Mucosa of rectum (tissue), 2 donors: ENCODE measurements at regions not wholly inside any gene's neighbourhood (a gene's known extent, or its start where the extent isn't known, plus 50 kb on each side); places are given as distances from the start of the nearest gene placed in this dataset.

Experiments
- H3K27ac ChIP-seq, 2 donors: one replicate each; pipeline ENCODE4 v1.7.0; 2013; ENCODE audit warnings: inconsistent platforms in 2 of 2, low read depth in 2 of 2, low read length in 2 of 2
- H3K27me3 ChIP-seq, 2 donors: one replicate each; pipeline ENCODE4 v1.7.0; 2013; ENCODE audit warnings: low read length in 2 of 2; ENCODE audit not compliant: control insufficient read depth in 2 of 2, insufficient read depth in 2 of 2
- H3K36me3 ChIP-seq, 2 donors: one replicate each; pipeline ENCODE4 v1.7.0; 2013; ENCODE audit warnings: low read length in 2 of 2; ENCODE audit not compliant: control insufficient read depth in 2 of 2, insufficient read depth in 2 of 2
- H3K4me1 ChIP-seq, 2 donors: one replicate each; pipeline ENCODE4 v1.7.0; 2013; ENCODE audit warnings: low read length in 2 of 2, mild to moderate bottlenecking in 1 of 2; ENCODE audit not compliant: control insufficient read depth in 2 of 2, insufficient read depth in 2 of 2
- H3K4me3 ChIP-seq, 2 donors: one replicate each; pipeline ENCODE4 v1.7.0; 2013; ENCODE audit warnings: low read length in 2 of 2
- H3K9ac ChIP-seq, 2 donors: one replicate each; pipeline ENCODE4 v1.7.0; 2013; ENCODE audit warnings: low read length in 2 of 2, low read depth in 1 of 2, mild to moderate bottlenecking in 1 of 2
- H3K9me3 ChIP-seq, 2 donors: one replicate each; pipeline ENCODE4 v1.7.0; 2013; ENCODE audit warnings: low read length in 2 of 2; ENCODE audit not compliant: control insufficient read depth in 2 of 2
- donor health status: healthy.
- donor health status: Normal muscosa, but diverticular disease.

DNA sequence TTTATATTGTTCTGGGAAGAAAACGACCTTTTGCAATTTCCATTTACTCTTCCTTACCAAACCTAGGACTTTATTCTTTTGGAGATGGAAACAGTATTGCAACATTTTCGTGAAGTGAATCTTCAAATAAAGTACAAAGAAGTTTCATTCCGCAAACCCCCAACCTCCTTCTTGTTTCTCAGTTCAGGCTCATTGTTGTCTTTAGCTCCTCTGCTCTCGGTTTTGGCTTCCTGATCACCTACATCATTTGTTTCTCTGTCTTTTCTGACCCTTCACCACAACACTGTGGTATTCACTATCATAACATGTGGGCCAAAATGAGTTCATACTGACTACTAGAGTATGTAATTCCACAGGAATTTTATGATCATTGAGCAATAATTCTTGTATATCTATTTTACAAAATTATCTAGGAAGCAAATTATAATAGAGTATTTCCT is 266.8 kb downstream of the ADAMTS20 start:
- no peaks in the 10 kb centered on the region for H3K9me3 ChIP-seq
- no peak overlapping the region for H3K27ac ChIP-seq

GRCh38 chr12:43284486-43285158 is 267.4 kb downstream of the ADAMTS20 start:
- Histone ChIP-seq H3K4me1 (no peaks in the 10 kb centered on the region), H3K27ac (no peak overlapping the region), H3K9ac (no peak overlapping the region), H3K4me3 (no peak overlapping the region), H3K36me3 (no peaks in the 10 kb centered on the region), H3K9me3 (no peaks in the 10 kb centered on the region), H3K27me3 (no peaks in the 10 kb centered on the region)

More for the DNA sequence above, 266.8 kb downstream of the ADAMTS20 start:
- no peak overlapping the region for H3K4me3 ChIP-seq
- no peaks in the 10 kb centered on the region for H3K27me3 ChIP-seq
- H3K9ac ChIP-seq: no peak overlapping the region
- no peaks in the 10 kb centered on the region for H3K4me1 ChIP-seq
- no peaks in the 10 kb centered on the region for H3K36me3 ChIP-seq

- no peaks in the 10 kb centered on the region for H3K36me3 ChIP-seq
- H3K9ac ChIP-seq: no peak overlapping the region
- no peak overlapping the region for H3K27ac ChIP-seq
- no peak overlapping the region for H3K4me3 ChIP-seq
- no peaks in the 10 kb centered on the region for H3K4me1 ChIP-seq
- H3K27me3 ChIP-seq: no peaks in the 10 kb centered on the region
- no peaks in the 10 kb centered on the region for H3K9me3 ChIP-seq
These were observed 268.8 kb downstream of the ADAMTS20 start for GRCh38 chr12:43283206-43283605.

- Histone ChIP-seq H3K27ac (no peak overlapping the region), H3K27me3 (no peaks in the 10 kb centered on the region), H3K4me1 (no peaks in the 10 kb centered on the region), H3K4me3 (no peak overlapping the region), H3K9me3 (no peaks in the 10 kb centered on the region), H3K36me3 (no peaks in the 10 kb centered on the region), H3K9ac (no peak overlapping the region)
These were observed 269.9 kb downstream of the ADAMTS20 start for GRCh38 chr12:43282106-43282505.

DNA sequence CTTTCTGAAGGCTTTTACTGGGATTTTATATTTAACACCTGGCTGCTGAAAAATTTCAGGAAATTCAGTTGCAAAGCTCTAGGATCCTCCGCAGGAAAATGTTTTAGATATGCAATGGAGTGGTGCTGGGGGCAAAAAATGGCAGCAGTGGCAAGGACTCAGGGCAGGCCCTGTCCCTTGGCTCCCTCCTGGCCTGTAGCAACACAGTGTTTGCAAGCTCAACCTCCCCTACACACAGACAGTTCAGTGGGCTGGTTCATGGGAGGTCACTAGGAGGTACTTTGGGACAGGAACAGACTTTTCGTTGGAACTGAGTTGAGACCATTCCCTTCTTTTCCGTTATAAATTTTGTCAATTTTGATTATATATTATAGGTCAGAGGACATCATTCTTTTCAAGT is 270.4 kb downstream of the ADAMTS20 start:
- no peak overlapping the region for H3K4me3 ChIP-seq
- no peaks in the 10 kb centered on the region for H3K9me3 ChIP-seq
- no peak overlapping the region for H3K27ac ChIP-seq
- no peaks in the 10 kb centered on the region for H3K4me1 ChIP-seq
- H3K27me3 ChIP-seq: no peaks in the 10 kb centered on the region
- no peak overlapping the region for H3K9ac ChIP-seq
- no peaks in the 10 kb centered on the region for H3K36me3 ChIP-seq

DNA sequence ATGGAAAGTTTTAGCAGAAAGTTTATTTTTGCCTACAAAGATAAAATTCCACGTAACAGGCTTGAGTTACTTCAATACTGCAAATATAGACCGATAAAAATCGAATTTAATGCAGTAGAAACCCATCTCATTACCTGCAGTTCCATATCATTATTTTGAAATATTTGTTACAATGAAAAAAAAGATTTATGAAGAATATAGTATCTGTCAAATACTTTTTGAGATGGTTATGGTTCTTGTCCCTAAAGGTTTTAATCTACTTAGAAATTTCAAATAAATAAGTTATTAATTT is 273.5 kb downstream of the ADAMTS20 start:
- Histone ChIP-seq H3K4me1 (no peaks in the 10 kb centered on the region), H3K4me3 (no peak overlapping the region), H3K9ac (no peak overlapping the region), H3K36me3 (no peaks in the 10 kb centered on the region), H3K27me3 (no peaks in the 10 kb centered on the region), H3K9me3 (no peaks in the 10 kb centered on the region), H3K27ac (no peak overlapping the region)

DNA sequence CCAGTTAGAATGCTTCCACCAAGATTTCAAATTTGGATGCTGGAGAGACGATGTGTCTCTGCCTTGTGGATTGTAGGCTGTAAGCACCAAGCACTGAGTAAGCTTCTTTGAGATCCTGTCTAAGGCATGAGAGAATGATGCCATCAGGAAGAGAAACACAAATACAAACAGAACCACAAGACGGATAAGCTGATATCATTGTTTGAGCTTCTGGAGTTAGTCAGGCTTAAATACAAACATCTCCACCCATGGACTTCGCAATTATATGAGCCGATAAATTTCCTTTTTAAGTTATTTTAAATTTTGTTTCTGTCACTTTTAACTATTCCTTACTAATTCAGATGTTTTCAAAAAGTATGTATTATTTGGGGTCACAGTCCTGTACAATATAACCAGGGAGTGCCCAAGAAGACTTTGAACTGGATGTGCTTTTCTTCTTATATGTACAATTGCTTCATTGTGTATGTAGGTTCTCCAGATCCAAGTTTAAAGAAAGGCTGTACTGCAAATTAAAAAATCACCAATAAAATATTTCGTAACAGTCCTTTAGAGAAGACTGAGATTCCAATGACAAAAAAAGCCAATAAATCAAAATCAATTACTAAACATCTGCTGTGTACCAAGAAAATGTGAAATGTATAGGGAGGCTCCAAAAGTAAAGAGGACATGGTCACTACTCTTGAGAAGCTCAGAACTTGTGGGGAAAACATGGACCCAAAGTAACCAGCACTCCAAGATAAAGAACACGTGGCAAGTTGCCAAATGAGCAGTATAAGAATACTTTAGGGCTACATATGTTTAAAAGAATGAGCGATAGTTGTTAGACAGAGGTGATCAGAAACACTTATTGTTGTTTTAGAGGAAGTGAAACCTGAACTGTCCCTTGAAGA is 274.1 kb downstream of the ADAMTS20 start:
- H3K9ac ChIP-seq: no peak overlapping the region
- H3K9me3 ChIP-seq: no peaks in the 10 kb centered on the region
- no peak overlapping the region for H3K27ac ChIP-seq

DNA sequence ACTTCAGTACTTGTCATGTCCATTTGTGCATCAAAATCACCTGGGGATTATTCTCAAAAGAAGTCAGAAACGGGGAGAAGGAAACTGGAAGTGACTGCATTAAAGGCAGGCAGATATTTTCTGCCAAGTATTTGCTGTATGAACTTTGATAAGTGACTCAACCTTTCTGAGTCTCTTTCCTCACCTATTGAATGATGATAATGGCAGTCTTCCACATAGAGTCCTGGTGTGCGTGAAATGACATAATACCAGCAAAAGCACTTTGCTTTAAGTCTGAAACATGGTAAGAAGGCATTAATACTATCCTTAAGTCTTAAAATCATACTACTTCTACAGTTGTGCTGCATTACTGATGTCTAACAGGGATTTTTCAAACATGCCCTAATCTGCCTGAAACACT is 278.5 kb downstream of the ADAMTS20 start:
- Histone ChIP-seq H3K4me3 (no peak overlapping the region), H3K4me1 (no peaks in the 10 kb centered on the region), H3K27me3 (no peaks in the 10 kb centered on the region), H3K9ac (no peak overlapping the region), H3K9me3 (no peaks in the 10 kb centered on the region), H3K36me3 (no peaks in the 10 kb centered on the region), H3K27ac (no peak overlapping the region)

More for the DNA sequence above, 274.1 kb downstream of the ADAMTS20 start:
- no peaks in the 10 kb centered on the region for H3K4me1 ChIP-seq
- H3K27me3 ChIP-seq: no peaks in the 10 kb centered on the region
- no peak overlapping the region for H3K4me3 ChIP-seq
- no peaks in the 10 kb centered on the region for H3K36me3 ChIP-seq

GRCh38 chr12:43271659-43272058 is 280.3 kb downstream of the ADAMTS20 start:
- Histone ChIP-seq H3K36me3 (no peaks in the 10 kb centered on the region), H3K4me3 (no peak overlapping the region), H3K27ac (no peak overlapping the region), H3K27me3 (no peaks in the 10 kb centered on the region), H3K9ac (no peak overlapping the region), H3K9me3 (no peaks in the 10 kb centered on the region), H3K4me1 (no peaks in the 10 kb centered on the region)

DNA sequence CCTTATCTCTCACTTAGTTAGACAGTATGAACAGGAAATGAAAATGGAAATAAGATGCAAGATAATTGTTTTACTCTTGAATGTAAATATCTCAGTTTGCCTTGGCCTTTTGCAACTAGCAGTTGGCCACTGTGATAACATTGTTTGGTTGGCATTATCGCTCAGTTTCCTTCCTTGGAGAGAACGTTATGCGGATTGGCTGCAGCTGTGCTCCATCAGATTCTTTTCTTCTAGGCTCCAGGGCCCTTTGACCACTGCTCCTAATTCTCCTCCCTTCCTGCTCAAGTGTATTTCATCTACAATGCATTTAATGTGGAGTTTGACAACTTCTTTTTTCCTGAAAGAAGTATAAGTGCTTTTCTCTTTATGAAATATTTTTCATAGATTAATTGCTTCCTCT is 284.2 kb downstream of the ADAMTS20 start:
- Histone ChIP-seq H3K27ac (no peak overlapping the region), H3K9ac (no peak overlapping the region), H3K27me3 (no peaks in the 10 kb centered on the region), H3K9me3 (no peaks in the 10 kb centered on the region), H3K36me3 (no peaks in the 10 kb centered on the region), H3K4me1 (no peaks in the 10 kb centered on the region), H3K4me3 (no peak overlapping the region)
